Calu3 (cell line): ENCODE measurements at regions not wholly inside any gene's neighbourhood (a gene's known extent, or its start where the extent isn't known, plus 50 kb on each side); places are given as distances from the start of the nearest gene placed in this dataset.

Source experiments
- BruUV-seq: library from RNA; stranded (reverse); fragments of 400-500 nt; replicated peaks from 2 replicates; lab custom pipeline; 2021; lab: Mats Ljungman, UMichigan
- CTCF ChIA-PET: fragments of 300-600 bp; sonication (Branson Sonifier 250); formaldehyde crosslinking; loops from one replicate; lab custom pipeline; 2022; ENCODE audit warnings: antibody characterized with exemption; lab: Charles Lee
- DNase-seq: peaks from one replicate; pipeline ENCODE4 v3.0.0; 2022
- H3K27ac Mint-ChIP-seq: one replicate; pipeline ENCODE4 v1.8.0; 2022; ENCODE audit warnings: mixed read lengths; ENCODE audit not compliant: unreplicated experiment
- H3K27me3 Mint-ChIP-seq: one replicate; pipeline ENCODE4 v1.8.0; 2022; ENCODE audit warnings: mixed read lengths; ENCODE audit not compliant: unreplicated experiment
- H3K36me3 Mint-ChIP-seq: one replicate; pipeline ENCODE4 v1.8.0; 2022; ENCODE audit warnings: mild to moderate bottlenecking, moderate library complexity, mixed read lengths; ENCODE audit not compliant: insufficient read depth, unreplicated experiment
- H3K4me1 Mint-ChIP-seq: one replicate; pipeline ENCODE4 v1.8.0; 2022; ENCODE audit warnings: mild to moderate bottlenecking, low read depth, mixed read lengths; ENCODE audit not compliant: unreplicated experiment
- H3K4me3 Mint-ChIP-seq: one replicate; pipeline ENCODE4 v1.8.0; 2022; ENCODE audit warnings: mild to moderate bottlenecking, low read depth, moderate library complexity, mixed read lengths; ENCODE audit not compliant: unreplicated experiment
- H3K9me3 Mint-ChIP-seq: one replicate; pipeline ENCODE4 v1.8.0; 2022; ENCODE audit warnings: low read depth, mixed read lengths; ENCODE audit not compliant: unreplicated experiment
- CTCF ChIP-seq: fragments of 200-600 bp; IDR thresholded peaks from one replicate; pipeline ENCODE4 v1.8.0; 2022; ENCODE audit warnings: antibody characterized with exemption; ENCODE audit not compliant: unreplicated experiment
- intact Hi-C: fragments of 100-400 bp; cut with micrococcal nuclease; formaldehyde crosslinking; loops from one replicate; pipeline ENCODE4 v1.10.0; 2022; ENCODE audit not compliant: unreplicated experiment

- Mint-ChIP-seq H3K4me1 (no peaks in the 10 kb centered on the region), H3K4me3 (no peak overlapping the region), H3K27me3 (no peaks in the 10 kb centered on the region), H3K27ac (no peak overlapping the region), H3K36me3 (no peaks in the 10 kb centered on the region), H3K9me3 (peaks cover 2% of the 10 kb centered on the region)
- no peak for TF ChIP-seq CTCF
- BruUV-seq, result no TSS peak
- no peak for DNase-seq
- CTCF ChIA-PET, result no interaction called here
- intact Hi-C loops, result no loop called here
These were observed 1100.6 kb upstream of the CITED2 start for GRCh38 chr6:140475086-140475485.

- Mint-ChIP-seq H3K27me3 (no peaks in the 10 kb centered on the region), H3K4me1 (peaks cover 44% of the 10 kb centered on the region), H3K27ac (peak overlapping the region; percentile 42), H3K36me3 (peaks cover 6% of the 10 kb centered on the region), H3K4me3 (no peak overlapping the region), H3K9me3 (no peaks in the 10 kb centered on the region)
- TF ChIP-seq CTCF, result no peak
- no TSS peak for BruUV-seq
- CTCF ChIA-PET, result no interaction called here
- intact Hi-C loops, result loop anchor here (10.0 kb wide), 2 partner anchors 70 to 880 kb away; no protein-coding TSS in a partner anchor
- DNase-seq, result no peak
These were observed 1090.3 kb upstream of the CITED2 start for GRCh38 chr6:140464720-140465119.

GRCh38 chr6:140463312-140463710 lies 1088.9 kb upstream of the CITED2 start:
- DNase-seq, result no peak
- BruUV-seq, result no TSS peak
- Mint-ChIP-seq H3K27ac (peak overlapping the region; percentile 85), H3K27me3 (no peaks in the 10 kb centered on the region), H3K4me3 (peak overlapping the region; percentile 28), H3K9me3 (no peaks in the 10 kb centered on the region), H3K36me3 (peaks cover 6% of the 10 kb centered on the region), H3K4me1 (peaks cover 44% of the 10 kb centered on the region)
- no peak for TF ChIP-seq CTCF
- intact Hi-C loops, result loop anchor here (10.0 kb wide), 2 partner anchors 71 to 879 kb away; no protein-coding TSS in a partner anchor
- CTCF ChIA-PET, result no interaction called here

GRCh38 chr6:140462453-140463311 lies 1088.2 kb upstream of the CITED2 start:
- H3K4me3 Mint-ChIP-seq, result peak overlapping the region; percentile 28
- peaks cover 44% of the 10 kb centered on the region for H3K4me1 Mint-ChIP-seq
- TF ChIP-seq CTCF, result no peak
- no TSS peak for BruUV-seq
- CTCF ChIA-PET, result interaction anchor here (1.2 kb wide), 1 partner anchor 254 kb away, joined by 3 read pairs; no protein-coding TSS in a partner anchor
- no peaks in the 10 kb centered on the region for H3K9me3 Mint-ChIP-seq
- H3K36me3 Mint-ChIP-seq, result peaks cover 6% of the 10 kb centered on the region
- peak; percentile 10 for DNase-seq
- H3K27ac Mint-ChIP-seq, result peak overlapping the region; percentile 85
- intact Hi-C loops, result loop anchor here (10.0 kb wide), 2 partner anchors 72 to 878 kb away; no protein-coding TSS in a partner anchor
- no peaks in the 10 kb centered on the region for H3K27me3 Mint-ChIP-seq
